GM12892 (cell line): ENCODE measurements at regions not wholly inside any gene's neighbourhood (a gene's known extent, or its start where the extent isn't known, plus 50 kb on each side); places are given as distances from the start of the nearest gene placed in this dataset.

Experiments used
- DNase-seq: peaks from one replicate; pipeline ENCODE4 v3.0.0; 2011; ENCODE audit not compliant: insufficient read length
- FAIRE-seq: peaks from 2 replicates; lab custom pipeline; 2011; peaks lifted over from hg19 to GRCh38; lab: Jason Lieb, UNC
- POLR2A ChIP-seq: IDR thresholded peaks from 2 replicates; pipeline ENCODE4 v1.6.1; 2011; ENCODE audit warnings: low read depth, low read length, control low read depth
- POLR2AphosphoS5 ChIP-seq: IDR thresholded peaks from 2 replicates; pipeline ENCODE4 v1.6.1; 2011; ENCODE audit warnings: low read depth, low read length, control low read depth
- TAF1 ChIP-seq: IDR thresholded peaks from 2 replicates; pipeline ENCODE4 v1.6.1; 2011; ENCODE audit warnings: low read depth, mild to moderate bottlenecking, control low read depth, low read length, borderline replicate concordance

DNA sequence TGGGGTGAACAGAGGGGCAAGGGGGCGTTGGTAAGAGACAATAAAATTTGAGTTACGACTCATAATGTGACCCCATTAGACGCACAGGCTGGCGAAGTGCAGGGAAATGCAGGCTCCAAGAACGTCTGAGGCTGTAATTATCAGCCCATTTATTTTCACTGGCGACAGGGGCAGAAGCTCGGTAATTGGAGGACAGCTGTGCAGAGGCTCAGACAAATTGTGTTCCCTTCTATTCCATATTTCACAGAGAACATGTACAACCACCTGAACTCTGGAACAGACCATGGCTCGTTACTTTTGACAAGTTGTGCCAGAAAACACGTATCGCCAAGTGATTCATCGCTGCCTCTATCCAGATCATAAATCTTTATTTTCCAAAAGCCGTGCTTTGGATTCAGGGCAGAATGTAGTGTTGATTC is 137.3 kb upstream of the FRMD4A start:
- FAIRE-seq (no peak), DNase-seq (no peak)
- TF ChIP-seq POLR2A (no peak), POLR2AphosphoS5 (no peak), TAF1 (no peak)

DNA sequence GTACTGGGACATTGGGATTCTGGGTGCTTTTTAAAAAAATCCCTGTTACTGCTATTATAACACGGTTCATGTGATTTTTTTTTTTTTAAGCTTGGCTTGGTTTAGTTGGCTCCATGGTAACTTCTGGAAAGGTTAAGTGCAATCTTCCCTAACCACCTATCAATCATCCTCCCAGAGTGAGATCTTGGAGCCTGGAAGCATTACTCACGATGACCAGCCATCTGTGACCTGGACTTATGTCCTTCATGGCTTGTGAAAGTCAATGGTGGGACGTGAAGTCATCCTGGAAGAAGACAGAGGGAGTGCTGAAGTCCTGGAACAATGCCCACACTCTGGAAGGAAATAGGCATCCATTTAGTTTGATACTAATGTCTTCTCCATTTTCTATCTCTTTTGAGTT is 135.5 kb upstream of the FRMD4A start:
- FAIRE-seq, result no peak
- TF ChIP-seq POLR2AphosphoS5 (no peak), TAF1 (no peak), POLR2A (no peak)
- DNase-seq, result no peak

DNA sequence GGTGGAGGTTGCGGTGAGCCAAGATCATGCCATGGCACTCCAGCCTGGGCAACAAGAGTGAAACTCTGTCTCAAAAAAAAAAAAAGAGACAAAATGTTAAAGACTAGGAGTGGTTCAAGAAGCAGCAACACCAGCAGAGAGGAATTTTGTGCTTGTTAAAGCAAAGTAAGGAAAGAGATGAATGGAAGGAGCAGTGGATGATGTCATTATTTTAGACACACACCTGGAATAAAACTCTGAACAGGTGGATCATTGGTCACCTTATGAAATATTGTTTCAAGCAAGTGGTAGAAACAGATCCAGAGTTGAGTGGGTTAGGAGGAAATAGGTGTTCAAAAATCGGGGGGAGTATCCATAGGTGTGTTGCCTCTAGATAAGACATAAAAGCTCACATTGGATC is 129.7 kb upstream of the FRMD4A start:
- TF ChIP-seq POLR2AphosphoS5, result no peak
- no peak for TF ChIP-seq TAF1
- TF ChIP-seq POLR2A, result no peak
- DNase-seq, result no peak
- FAIRE-seq, result no peak

DNA sequence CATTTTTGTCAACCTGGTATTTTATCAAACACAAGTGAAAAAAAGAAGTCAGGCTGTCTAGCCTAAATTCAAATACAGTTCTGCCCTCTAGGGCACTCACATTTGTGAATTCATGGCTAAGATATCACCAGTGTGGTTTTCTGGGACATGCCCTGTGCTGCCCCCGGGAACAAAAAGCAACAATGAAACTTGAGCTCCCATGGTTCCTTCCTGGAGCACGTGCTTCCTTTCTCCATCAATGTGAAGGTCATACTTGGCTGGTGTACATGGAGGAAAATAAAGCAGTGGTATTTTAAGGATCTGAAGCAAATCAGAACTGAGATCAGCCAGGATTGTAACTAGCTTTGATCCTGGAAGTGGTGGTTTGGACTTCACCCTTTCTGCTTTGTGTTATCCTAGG is 128.9 kb upstream of the FRMD4A start:
- DNase-seq (no peak), FAIRE-seq (no peak)
- no peak for TF ChIP-seq TAF1
- no peak for TF ChIP-seq POLR2AphosphoS5
- no peak for TF ChIP-seq POLR2A

DNA sequence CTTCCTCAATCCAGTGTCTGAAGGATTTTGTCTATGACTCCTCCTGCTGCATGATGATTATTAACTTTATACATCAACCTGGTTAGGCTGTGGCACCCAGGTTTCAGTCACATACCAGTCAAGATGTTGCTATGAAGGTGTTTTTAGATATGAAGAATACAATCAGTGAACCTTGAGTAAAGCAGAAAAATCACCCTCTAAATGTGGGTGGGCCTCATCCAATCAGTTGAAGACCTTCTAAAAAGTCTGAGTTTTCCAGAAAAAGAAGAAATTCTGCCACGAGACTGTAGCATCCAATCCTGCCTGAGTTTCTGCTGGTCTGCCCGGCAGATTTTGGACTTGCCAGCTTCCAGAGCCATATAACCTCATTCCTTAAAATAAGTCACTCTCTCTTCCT is 126.1 kb upstream of the FRMD4A start:
- no peak for DNase-seq
- TF ChIP-seq TAF1 (no peak), POLR2AphosphoS5 (no peak), POLR2A (no peak)
- no peak for FAIRE-seq

DNA sequence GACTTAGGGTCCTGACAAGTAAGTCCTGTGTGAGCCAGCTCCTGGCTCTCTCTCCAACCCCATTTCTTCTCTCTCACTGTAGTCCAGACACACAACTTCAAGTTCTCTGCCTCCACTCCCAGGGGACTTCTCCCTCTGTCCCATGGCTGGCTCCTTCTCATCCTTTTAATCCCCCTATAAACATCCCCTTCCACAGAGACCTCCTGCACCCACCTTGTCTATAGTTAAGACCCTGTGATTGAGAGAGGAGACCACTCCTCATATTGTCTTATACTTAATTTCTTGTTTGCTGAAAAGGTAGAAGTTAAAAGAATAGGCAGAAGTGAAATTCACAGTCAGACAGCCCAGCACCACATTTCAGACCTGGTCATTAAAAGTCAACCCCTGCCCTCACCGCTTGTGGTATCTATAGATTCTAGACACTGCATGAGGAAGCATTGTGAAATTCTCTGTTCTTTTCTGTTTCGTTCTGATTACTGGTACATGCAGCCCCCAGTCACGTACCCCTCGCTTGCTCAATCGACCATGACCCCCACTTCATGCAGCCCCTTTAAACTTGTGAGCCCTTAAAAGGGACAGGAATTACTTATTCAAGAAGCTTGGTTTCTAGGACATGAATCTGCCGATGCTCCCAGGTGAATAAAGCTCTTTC is 125.6 kb upstream of the FRMD4A start:
- TF ChIP-seq POLR2AphosphoS5 (no peak), TAF1 (no peak), POLR2A (no peak)
- FAIRE-seq (no peak), DNase-seq (no peak)

DNA sequence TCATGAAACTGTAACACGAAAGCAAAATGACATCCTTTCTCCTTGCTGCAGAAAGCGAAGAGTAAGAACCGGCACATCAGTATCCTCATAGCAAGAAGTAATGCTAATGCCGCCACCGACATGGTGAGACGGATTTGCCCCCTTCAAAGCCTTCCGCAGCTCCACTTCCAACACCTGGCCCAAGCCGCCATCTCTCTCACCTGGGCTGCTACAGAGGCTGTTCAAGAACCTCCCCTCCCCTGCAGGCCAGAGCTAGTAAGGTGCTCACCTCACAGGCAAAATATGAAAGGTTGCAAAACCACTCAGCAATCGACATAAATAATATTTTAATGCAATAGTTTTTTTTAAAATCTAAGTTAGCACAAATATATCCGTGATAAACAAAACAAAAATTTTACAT is 123.9 kb upstream of the FRMD4A start:
- no peak for DNase-seq
- TF ChIP-seq POLR2A (no peak), TAF1 (no peak), POLR2AphosphoS5 (no peak)
- no peak for FAIRE-seq

DNA sequence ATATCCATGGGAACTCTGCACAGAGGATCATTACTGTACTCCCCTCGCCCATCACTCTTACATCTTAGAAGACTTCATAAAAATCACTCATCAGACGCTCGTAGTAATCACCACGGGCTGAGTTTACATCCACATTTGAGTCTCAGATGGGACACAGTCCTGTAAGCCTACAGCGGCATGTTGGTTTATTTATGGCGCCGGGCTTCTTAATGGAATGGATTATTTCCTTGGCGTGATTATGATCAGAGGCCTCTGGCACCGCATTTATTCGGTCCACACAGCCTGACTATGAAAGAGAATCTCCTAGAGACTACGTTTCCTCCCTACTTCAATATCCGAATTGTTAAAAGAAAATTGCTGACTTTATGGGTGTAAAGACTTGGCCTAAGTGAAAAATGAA is 123.5 kb upstream of the FRMD4A start:
- no peak for FAIRE-seq
- no peak for TF ChIP-seq TAF1
- TF ChIP-seq POLR2A, result no peak
- no peak for TF ChIP-seq POLR2AphosphoS5
- no peak for DNase-seq

DNA sequence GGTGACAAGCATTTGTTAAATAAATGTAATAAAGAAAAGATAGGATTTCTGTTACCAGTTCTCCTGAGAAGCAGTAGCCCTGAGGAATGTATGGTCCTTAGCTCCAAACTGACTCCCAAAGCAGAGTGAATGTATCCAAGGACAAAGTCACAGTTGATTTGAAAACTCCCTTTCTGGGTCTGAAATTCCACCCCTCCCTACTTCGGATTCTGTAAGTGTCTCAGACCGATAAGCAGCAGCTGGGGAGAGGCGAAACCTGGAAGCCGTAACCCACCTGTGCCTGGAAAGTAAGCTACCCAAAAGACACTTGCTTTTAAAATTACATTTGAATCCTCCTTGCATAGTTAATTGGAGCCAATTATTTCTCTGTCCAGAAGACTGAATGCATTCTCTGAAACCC is 122.9 kb upstream of the FRMD4A start:
- no peak for FAIRE-seq
- TF ChIP-seq POLR2A (no peak), POLR2AphosphoS5 (no peak), TAF1 (no peak)
- DNase-seq, result no peak

DNA sequence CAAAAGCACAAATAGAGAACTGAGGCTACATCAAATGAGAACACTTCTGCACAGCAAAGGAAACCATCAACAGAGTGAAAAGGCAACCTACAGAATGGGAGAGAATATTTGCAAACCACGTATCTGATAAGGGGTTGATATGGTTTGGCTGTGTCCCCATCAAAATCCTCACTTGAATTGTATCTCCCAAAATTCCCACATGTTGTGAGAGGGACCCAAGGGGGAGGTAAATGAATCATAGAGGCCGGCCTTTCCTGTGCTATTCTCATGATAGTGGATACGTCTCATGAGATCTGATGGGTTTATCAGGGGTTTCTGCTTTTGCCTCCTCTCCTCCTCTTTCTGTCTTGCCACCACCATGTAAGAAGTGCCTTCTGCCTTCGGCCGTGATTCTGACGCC is 120.6 kb upstream of the FRMD4A start:
- DNase-seq, result no peak
- FAIRE-seq, result no peak
- TF ChIP-seq POLR2AphosphoS5, result no peak
- TF ChIP-seq POLR2A, result no peak
- no peak for TF ChIP-seq TAF1

DNA sequence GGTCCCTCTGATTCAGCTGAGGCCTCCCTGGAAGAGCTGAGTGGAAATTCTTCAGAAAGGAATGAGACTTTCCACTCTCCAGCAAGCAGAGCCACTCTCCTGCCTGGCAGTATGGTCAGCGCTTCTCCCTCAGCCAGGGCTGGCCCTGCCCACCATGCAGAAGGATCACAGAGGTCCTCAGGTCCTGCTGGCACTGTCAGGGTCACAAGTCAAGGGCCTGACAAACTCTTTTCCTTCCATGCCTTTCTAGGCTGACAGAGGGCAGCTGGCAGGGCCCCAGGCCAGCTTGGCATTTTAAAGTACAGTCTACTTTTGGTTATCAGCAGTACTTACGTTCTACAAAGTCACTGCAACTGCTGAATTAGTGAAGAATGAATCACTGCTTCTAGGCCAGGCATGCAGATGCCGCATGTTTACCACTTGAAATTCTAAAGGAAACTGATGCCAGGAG is 119.3 kb upstream of the FRMD4A start:
- DNase-seq (no peak), FAIRE-seq (no peak)

DNA sequence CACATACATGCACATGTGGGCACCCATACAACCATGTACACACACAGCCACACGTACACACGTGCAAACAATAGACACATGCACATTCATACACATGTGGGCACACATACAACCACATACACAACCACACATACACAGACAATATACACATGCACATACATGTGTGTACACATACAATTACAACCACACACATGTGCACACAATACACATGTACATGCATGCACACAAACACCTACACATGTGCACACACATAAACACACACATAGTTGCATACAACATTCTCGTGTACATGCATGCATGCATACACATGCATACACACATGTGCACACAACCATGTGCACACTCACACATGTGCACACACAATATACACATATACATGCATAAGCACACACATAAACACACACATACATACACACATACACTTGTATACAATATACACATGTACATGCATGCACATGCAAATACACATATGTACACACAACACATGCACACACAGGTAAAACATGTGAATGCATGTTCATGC is 118.6 kb upstream of the FRMD4A start:
- no peak for DNase-seq
- FAIRE-seq, result peak; percentile 71
- no peak for TF ChIP-seq TAF1
- no peak for TF ChIP-seq POLR2A
- no peak for TF ChIP-seq POLR2AphosphoS5

More for the DNA sequence above, 119.3 kb upstream of the FRMD4A start:
- TF ChIP-seq POLR2AphosphoS5, result no peak
